PC-3 (cell line): ENCODE measurements at regions not wholly inside any gene's neighbourhood (a gene's known extent, or its start where the extent isn't known, plus 50 kb on each side); places are given as distances from the start of the nearest gene placed in this dataset.

ENCODE experiments used
- ATAC-seq: fragments of 200-7000 bp; cut with Tn5 transposase; 2 replicates; pipeline ENCODE4 v1.9.1; 2020; ENCODE audit warnings: mild to moderate bottlenecking, moderate library complexity
- BruUV-seq: library from RNA; stranded (reverse); fragments of 400-500 nt; replicated peaks from 2 replicates; lab custom pipeline; 2021; lab: Mats Ljungman, UMichigan
- CTCF ChIA-PET: fragments of 300-600 bp; sonication (Branson Sonifier 250); formaldehyde crosslinking; loops from one replicate; lab custom pipeline; 2022; ENCODE audit warnings: antibody characterized with exemption; lab: Charles Lee
- POLR2A ChIA-PET: fragments of 300-600 bp; sonication (Branson Sonifier 250); formaldehyde crosslinking; loops from one replicate; lab custom pipeline; 2022; ENCODE audit warnings: antibody characterized with exemption; ENCODE audit not compliant: unreplicated experiment; lab: Charles Lee
- DNase-seq: peaks from one replicate; pipeline ENCODE4 v3.0.0-alpha.2; 2015
- H2AFZ ChIP-seq: fragments of 300-600 bp; sonication (generic); 2 replicates; pipeline ENCODE4 v1.6.0; 2016; ENCODE audit warnings: antibody characterized with exemption, low read length
- H3F3A ChIP-seq: fragments of 300-600 bp; sonication (generic); one replicate; pipeline ENCODE4 v1.6.0; 2017; ENCODE audit warnings: antibody characterized with exemption, low read length, control low read depth, mild to moderate bottlenecking; ENCODE audit not compliant: unreplicated experiment
- H3K27ac ChIP-seq: fragments of 300-600 bp; sonication (generic); 2 replicates; pipeline ENCODE4 v1.5.1; 2016; ENCODE audit warnings: mild to moderate bottlenecking, low read length
- H3K27me3 ChIP-seq: fragments of 300-600 bp; sonication (generic); 2 replicates; pipeline ENCODE4 v1.6.1; 2016; ENCODE audit warnings: low read length, mixed read lengths
- H3K36me3 ChIP-seq: fragments of 300-600 bp; sonication (generic); 2 replicates; pipeline ENCODE4 v1.6.1; 2016; ENCODE audit warnings: low read depth, mixed run types, low read length, mixed read lengths
- H3K4me1 ChIP-seq: fragments of 300-600 bp; sonication (generic); 2 replicates; pipeline ENCODE4 v1.5.1; 2016; ENCODE audit warnings: low read length; ENCODE audit not compliant: insufficient read depth
- H3K4me2 ChIP-seq: fragments of 300-600 bp; sonication (generic); 2 replicates; pipeline ENCODE4 v1.6.0; 2016; ENCODE audit warnings: low read length
- H3K4me3 ChIP-seq: fragments of 300-600 bp; sonication (generic); 2 replicates; pipeline ENCODE4 v1.5.1; 2016; ENCODE audit warnings: mild to moderate bottlenecking, low read length, mixed read lengths
- H3K79me2 ChIP-seq: fragments of 300-600 bp; sonication (generic); 2 replicates; pipeline ENCODE4 v1.6.1; 2017; ENCODE audit warnings: low read length, mixed read lengths
- H3K9ac ChIP-seq: fragments of 300-600 bp; sonication (generic); 2 replicates; pipeline ENCODE4 v1.6.0; 2016; ENCODE audit warnings: mild to moderate bottlenecking, low read length
- H3K9me2 ChIP-seq: fragments of 300-600 bp; sonication (generic); replicated peaks from 2 replicates; pipeline ENCODE4 v1.6.1; 2016; ENCODE audit warnings: mixed run types, low read length, mixed read lengths
- H3K9me3 ChIP-seq: fragments of 300-600 bp; sonication (generic); 2 replicates; pipeline ENCODE4 v1.6.1; 2016; ENCODE audit warnings: low read length, mixed read lengths
- H4K20me1 ChIP-seq: fragments of 300-600 bp; sonication (generic); 2 replicates; pipeline ENCODE4 v1.6.1; 2016; ENCODE audit warnings: low read length, mixed read lengths
- CTCF ChIP-seq: fragments of 300-600 bp; sonication (generic); conservative IDR thresholded peaks from 2 replicates; pipeline ENCODE4 v1.5.1; 2017; ENCODE audit warnings: antibody characterized with exemption, low read depth, mild to moderate bottlenecking, low read length
- EZH2 ChIP-seq: fragments of 300-600 bp; sonication (generic); IDR thresholded peaks from one replicate; pipeline ENCODE4 v1.6.1; 2017; ENCODE audit warnings: antibody characterized with exemption, mild to moderate bottlenecking, low read length; ENCODE audit not compliant: unreplicated experiment
- EZH2phosphoT487 ChIP-seq: fragments of 300-600 bp; sonication (generic); IDR thresholded peaks from 2 replicates; pipeline ENCODE4 v1.6.1; 2018; ENCODE audit warnings: mild to moderate bottlenecking, antibody characterized with exemption, low read length, borderline replicate concordance
- intact Hi-C: fragments of 100-400 bp; cut with micrococcal nuclease; formaldehyde crosslinking; loops from 2 replicates; pipeline ENCODE4 v1.9.0; 2023

DNA sequence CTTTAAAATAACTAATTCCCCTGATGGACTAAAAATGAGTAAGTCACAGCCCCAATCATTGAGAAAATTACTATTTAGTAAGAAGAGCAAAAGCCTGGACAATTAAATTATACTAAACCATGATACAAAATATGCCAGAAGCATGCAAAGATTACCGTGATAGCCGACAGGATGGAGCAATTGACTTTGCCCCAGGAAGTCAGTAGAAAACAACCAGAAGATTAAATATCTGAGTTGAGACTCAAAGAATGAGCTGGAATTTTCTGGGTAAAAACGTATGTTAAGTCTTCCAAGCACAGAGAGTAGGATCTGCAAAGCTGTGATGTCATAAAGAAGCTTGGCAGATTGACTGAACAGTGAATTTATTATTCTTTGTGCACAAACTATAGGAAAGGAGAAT is 816.1 kb upstream of the TENM3 start:
- no peaks in the 10 kb centered on the region for H3K9me2 ChIP-seq
- ChIA-PET POLR2A (no interaction called here), CTCF (no interaction called here)
- no TSS peak for BruUV-seq
- intact Hi-C loops, result no loop called here
- H4K20me1 ChIP-seq, result no peaks in the 10 kb centered on the region
- no peak overlapping the region for H3K27ac ChIP-seq
- no peak for DNase-seq
- no peak overlapping the region for H3K9ac ChIP-seq
- H3K36me3 ChIP-seq, result no peaks in the 10 kb centered on the region
- H3K27me3 ChIP-seq, result no peaks in the 10 kb centered on the region
- H3K4me3 ChIP-seq, result no peak overlapping the region
- no peak overlapping the region for H3K4me2 ChIP-seq
- H3K79me2 ChIP-seq, result no peaks in the 10 kb centered on the region
- ATAC-seq, result no peak
- H3K9me3 ChIP-seq, result no peaks in the 10 kb centered on the region
- H3F3A ChIP-seq, result no peaks in the 10 kb centered on the region
- H2AFZ ChIP-seq, result no peak overlapping the region
- no peak for TF ChIP-seq CTCF
- TF ChIP-seq EZH2, result no peak
- no peak for TF ChIP-seq EZH2phosphoT487
- no peaks in the 10 kb centered on the region for H3K4me1 ChIP-seq

GRCh38 chr4:181431006-181431405 is 812.2 kb upstream of the TENM3 start:
- no peaks in the 10 kb centered on the region for H3K9me2 ChIP-seq
- no peaks in the 10 kb centered on the region for H3K79me2 ChIP-seq
- H3K4me1 ChIP-seq, result no peaks in the 10 kb centered on the region
- no peaks in the 10 kb centered on the region for H3K27me3 ChIP-seq
- H3K4me2 ChIP-seq, result no peak overlapping the region
- H4K20me1 ChIP-seq, result no peaks in the 10 kb centered on the region
- ATAC-seq (no peak), DNase-seq (no peak)
- H3K9ac ChIP-seq, result no peak overlapping the region
- H3K4me3 ChIP-seq, result no peak overlapping the region
- no peaks in the 10 kb centered on the region for H3K9me3 ChIP-seq
- H3K36me3 ChIP-seq, result no peaks in the 10 kb centered on the region
- BruUV-seq, result no TSS peak
- no peak overlapping the region for H2AFZ ChIP-seq
- no peak overlapping the region for H3K27ac ChIP-seq
- TF ChIP-seq EZH2 (no peak), CTCF (no peak), EZH2phosphoT487 (no peak)
- no peaks in the 10 kb centered on the region for H3F3A ChIP-seq
- POLR2A ChIA-PET, result no interaction called here
- CTCF ChIA-PET, result no interaction called here
- intact Hi-C loops, result no loop called here

DNA sequence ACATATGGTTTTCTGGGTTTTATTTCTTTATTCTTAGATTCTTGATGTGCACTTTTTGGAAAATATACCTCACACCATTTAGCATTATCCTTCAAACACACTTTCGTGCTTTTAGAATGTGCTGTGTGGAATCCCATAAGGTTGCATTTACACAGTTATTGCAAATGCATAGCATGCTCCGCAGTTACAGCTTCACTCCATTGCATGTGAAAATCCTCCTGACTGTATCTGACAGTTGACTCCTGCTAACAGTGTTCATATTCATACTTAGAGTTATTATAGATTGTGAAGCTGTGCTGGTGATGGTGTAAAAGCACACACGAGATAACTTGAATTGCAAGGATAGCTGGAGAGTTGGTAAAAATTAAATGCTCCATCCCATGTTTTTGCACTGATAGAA is 811.5 kb upstream of the TENM3 start:
- Histone ChIP-seq H2AFZ (no peak overlapping the region), H3K4me3 (no peak overlapping the region), H3K4me1 (no peaks in the 10 kb centered on the region), H3K27me3 (no peaks in the 10 kb centered on the region), H4K20me1 (no peaks in the 10 kb centered on the region), H3F3A (no peaks in the 10 kb centered on the region), H3K9ac (no peak overlapping the region), H3K4me2 (no peak overlapping the region), H3K36me3 (no peaks in the 10 kb centered on the region), H3K27ac (no peak overlapping the region), H3K9me3 (no peaks in the 10 kb centered on the region), H3K79me2 (no peaks in the 10 kb centered on the region), H3K9me2 (no peaks in the 10 kb centered on the region)
- ChIA-PET POLR2A (no interaction called here), CTCF (no interaction called here)
- TF ChIP-seq CTCF (no peak), EZH2phosphoT487 (no peak), EZH2 (no peak)
- intact Hi-C loops, result no loop called here
- no TSS peak for BruUV-seq
- ATAC-seq (no peak), DNase-seq (no peak)
